Muscle layer of duodenum (tissue), 2 donors: ENCODE measurements at regions not wholly inside any gene's neighbourhood (a gene's known extent, or its start where the extent isn't known, plus 50 kb on each side); places are given as distances from the start of the nearest gene placed in this dataset.

ENCODE experiments used
- H3K27ac ChIP-seq: one replicate; pipeline ENCODE4 v1.7.0; 2013; ENCODE audit warnings: mild to moderate bottlenecking, low read length
- H3K27me3 ChIP-seq: one replicate; pipeline ENCODE4 v1.7.0; 2013; ENCODE audit warnings: low read depth, mild to moderate bottlenecking, control low read depth, low read length
- H3K36me3 ChIP-seq, 2 donors: one replicate each; pipeline ENCODE4 v1.7.0; 2013; ENCODE audit warnings: low read length in 2 of 2, control low read depth in 1 of 2, mild to moderate bottlenecking in 1 of 2; ENCODE audit not compliant: insufficient read depth in 2 of 2, control insufficient read depth in 1 of 2
- H3K4me1 ChIP-seq, 2 donors: one replicate each; pipeline ENCODE4 v1.7.0; 2013; ENCODE audit warnings: low read length in 2 of 2, mild to moderate bottlenecking in 2 of 2, control low read depth in 1 of 2, moderate library complexity in 1 of 2; ENCODE audit not compliant: insufficient read depth in 2 of 2, control insufficient read depth in 1 of 2
- H3K4me3 ChIP-seq, 2 donors: one replicate each; pipeline ENCODE4 v1.7.0; 2013; ENCODE audit warnings: low read length in 2 of 2, low read depth in 1 of 2, mild to moderate bottlenecking in 1 of 2
- H3K9me3 ChIP-seq, 2 donors: one replicate each; pipeline ENCODE4 v1.7.0; 2013; ENCODE audit warnings: low read length in 2 of 2, control low read depth in 1 of 2, mild to moderate bottlenecking in 1 of 2; ENCODE audit not compliant: control insufficient read depth in 1 of 2
- donor health status: healthy.

DNA sequence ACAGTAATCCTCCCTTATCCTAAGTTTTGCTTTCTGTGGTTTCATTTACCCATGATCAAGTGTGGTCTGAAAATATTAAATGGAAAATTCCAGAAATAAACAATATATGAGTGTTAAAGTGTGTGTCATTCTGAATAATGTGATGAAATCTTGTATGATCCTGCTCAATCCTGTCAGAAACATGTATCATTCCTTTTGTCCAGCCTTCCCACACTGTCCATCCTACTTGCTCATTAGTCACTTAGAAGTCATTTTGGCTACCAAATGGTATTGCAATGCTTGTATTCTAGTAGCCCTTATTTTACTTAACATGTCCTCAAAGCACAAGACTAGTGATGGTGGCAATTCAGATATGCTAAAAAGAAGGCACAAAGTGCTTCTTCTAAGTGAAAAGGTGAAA lies 1211.2 kb upstream of the SORCS1 start:
- Histone ChIP-seq H3K4me3 (no peak overlapping the region), H3K9me3 (no peaks in the 10 kb centered on the region), H3K4me1 (no peaks in the 10 kb centered on the region), H3K36me3 (no peaks in the 10 kb centered on the region), H3K27me3 (no peaks in the 10 kb centered on the region), H3K27ac (no peak overlapping the region)

- no peaks in the 10 kb centered on the region for H3K9me3 ChIP-seq
- H3K27me3 ChIP-seq: no peaks in the 10 kb centered on the region
- no peaks in the 10 kb centered on the region for H3K36me3 ChIP-seq
- no peak overlapping the region for H3K4me3 ChIP-seq
- no peak overlapping the region for H3K27ac ChIP-seq
- H3K4me1 ChIP-seq: no peaks in the 10 kb centered on the region
Measured at GRCh38 chr10:108374991-108375390, 1210.5 kb upstream of the SORCS1 start.

DNA sequence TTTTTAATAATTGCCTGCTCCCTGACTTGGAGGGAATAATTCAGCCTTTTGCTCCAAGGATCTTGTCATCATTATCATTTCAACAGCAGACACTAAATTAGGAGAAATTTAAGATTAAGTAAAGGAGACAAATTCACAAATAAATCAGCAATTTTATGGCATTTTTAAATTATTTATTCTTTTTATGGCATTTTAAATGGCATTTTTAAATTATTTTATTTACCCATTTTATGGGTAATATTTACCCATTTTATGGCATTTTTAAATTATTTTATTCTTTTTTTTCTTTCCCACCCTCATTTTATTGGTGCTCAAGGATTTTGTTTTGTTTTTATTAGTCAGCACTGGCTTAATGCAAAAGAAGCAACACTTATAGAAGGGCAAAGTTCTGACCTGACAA lies 1201.0 kb upstream of the SORCS1 start:
- H3K9me3 ChIP-seq: no peaks in the 10 kb centered on the region
- no peaks in the 10 kb centered on the region for H3K36me3 ChIP-seq
- H3K4me3 ChIP-seq: no peak overlapping the region
- no peaks in the 10 kb centered on the region for H3K27me3 ChIP-seq
- no peak overlapping the region for H3K27ac ChIP-seq
- H3K4me1 ChIP-seq: no peaks in the 10 kb centered on the region

DNA sequence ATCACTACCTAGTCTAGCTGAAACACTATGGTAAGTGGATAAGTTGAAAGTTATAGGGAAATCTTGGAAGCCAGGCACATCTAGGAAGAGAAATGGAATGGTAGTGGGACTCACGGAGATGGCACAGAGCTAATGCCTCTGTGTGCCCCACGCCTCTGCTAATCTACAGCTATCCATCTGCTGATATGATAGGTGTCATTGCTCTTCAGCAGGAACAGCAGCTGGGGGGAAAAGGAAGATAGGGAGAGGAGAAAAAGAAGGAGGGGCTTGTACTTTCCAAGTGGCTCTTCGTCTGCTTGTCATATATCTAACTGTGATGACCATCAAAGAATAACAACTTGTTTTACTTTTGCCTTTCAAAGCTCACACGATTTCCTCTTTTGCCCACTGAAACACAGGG lies 1199.1 kb upstream of the SORCS1 start:
- H3K4me3 ChIP-seq: no peak overlapping the region
- H3K27me3 ChIP-seq: no peaks in the 10 kb centered on the region
- no peaks in the 10 kb centered on the region for H3K9me3 ChIP-seq
- no peaks in the 10 kb centered on the region for H3K36me3 ChIP-seq
- H3K4me1 ChIP-seq: no peaks in the 10 kb centered on the region
- no peak overlapping the region for H3K27ac ChIP-seq

GRCh38 chr10:108362961-108363360 lies 1198.5 kb upstream of the SORCS1 start:
- H3K27ac ChIP-seq: no peak overlapping the region
- no peaks in the 10 kb centered on the region for H3K27me3 ChIP-seq

DNA sequence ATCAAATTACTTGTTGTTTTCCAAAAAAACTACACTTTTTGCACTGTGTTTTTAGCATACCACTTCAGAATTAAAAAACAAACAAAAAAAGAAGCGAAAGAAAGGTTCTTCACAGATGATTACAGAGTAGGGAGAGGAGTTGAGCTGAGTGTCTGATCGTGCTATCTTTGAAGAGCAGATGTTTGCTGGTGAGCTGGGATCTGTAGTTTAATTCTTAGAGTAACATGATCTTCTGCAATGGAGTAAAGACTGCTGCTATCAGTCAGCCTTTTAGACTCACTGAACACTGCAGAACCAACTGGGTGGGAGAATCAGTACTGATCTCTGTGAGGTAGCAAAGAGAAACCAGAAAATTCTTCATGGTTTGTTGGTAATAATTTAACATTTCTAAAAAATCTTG lies 1197.8 kb upstream of the SORCS1 start:
- Histone ChIP-seq H3K4me1 (no peaks in the 10 kb centered on the region), H3K4me3 (no peak overlapping the region), H3K27ac (no peak overlapping the region), H3K9me3 (no peaks in the 10 kb centered on the region), H3K36me3 (no peaks in the 10 kb centered on the region), H3K27me3 (no peaks in the 10 kb centered on the region)

More at GRCh38 chr10:108362961-108363360, 1198.5 kb upstream of the SORCS1 start:
- Histone ChIP-seq H3K4me1 (no peaks in the 10 kb centered on the region), H3K9me3 (no peaks in the 10 kb centered on the region), H3K4me3 (no peak overlapping the region), H3K36me3 (no peaks in the 10 kb centered on the region)

GRCh38 chr10:108360187-108360586 lies 1195.7 kb upstream of the SORCS1 start:
- Histone ChIP-seq H3K4me1 (no peaks in the 10 kb centered on the region), H3K27me3 (no peaks in the 10 kb centered on the region), H3K4me3 (no peak overlapping the region), H3K27ac (no peak overlapping the region), H3K36me3 (no peaks in the 10 kb centered on the region), H3K9me3 (no peaks in the 10 kb centered on the region)

DNA sequence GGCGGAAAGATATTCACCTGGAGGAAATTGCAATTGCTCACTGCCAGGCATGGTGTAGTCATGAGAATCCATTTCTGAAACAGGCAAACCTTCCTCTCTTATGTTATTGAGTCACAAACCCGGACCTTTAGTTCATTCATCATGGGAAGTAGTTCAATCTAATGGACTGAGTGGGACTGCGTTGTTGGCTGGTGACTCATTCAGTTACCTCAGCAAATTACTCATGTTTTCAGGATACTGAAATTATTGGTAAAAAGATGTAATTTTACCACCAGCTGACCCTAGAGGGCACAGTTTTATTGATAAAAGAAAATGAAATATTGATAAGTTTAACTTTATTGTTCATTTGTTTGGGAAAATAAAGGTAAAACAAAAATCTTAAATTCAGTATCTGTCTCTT lies 1194.4 kb upstream of the SORCS1 start:
- H3K4me3 ChIP-seq: no peak overlapping the region
- H3K36me3 ChIP-seq: no peaks in the 10 kb centered on the region
- no peaks in the 10 kb centered on the region for H3K4me1 ChIP-seq
- H3K9me3 ChIP-seq: no peaks in the 10 kb centered on the region
- H3K27ac ChIP-seq: no peak overlapping the region
- H3K27me3 ChIP-seq: no peaks in the 10 kb centered on the region

GRCh38 chr10:108352771-108353170 lies 1188.3 kb upstream of the SORCS1 start:
- H3K4me1 ChIP-seq: no peaks in the 10 kb centered on the region
- H3K9me3 ChIP-seq: no peaks in the 10 kb centered on the region
- H3K27me3 ChIP-seq: no peaks in the 10 kb centered on the region
- no peak overlapping the region for H3K27ac ChIP-seq
- H3K4me3 ChIP-seq: no peak overlapping the region
- no peaks in the 10 kb centered on the region for H3K36me3 ChIP-seq

- Histone ChIP-seq H3K36me3 (no peaks in the 10 kb centered on the region), H3K27ac (no peak overlapping the region), H3K4me1 (no peaks in the 10 kb centered on the region), H3K27me3 (no peaks in the 10 kb centered on the region), H3K9me3 (no peaks in the 10 kb centered on the region), H3K4me3 (no peak overlapping the region)
Measured at GRCh38 chr10:108348215-108348614, 1183.7 kb upstream of the SORCS1 start.

DNA sequence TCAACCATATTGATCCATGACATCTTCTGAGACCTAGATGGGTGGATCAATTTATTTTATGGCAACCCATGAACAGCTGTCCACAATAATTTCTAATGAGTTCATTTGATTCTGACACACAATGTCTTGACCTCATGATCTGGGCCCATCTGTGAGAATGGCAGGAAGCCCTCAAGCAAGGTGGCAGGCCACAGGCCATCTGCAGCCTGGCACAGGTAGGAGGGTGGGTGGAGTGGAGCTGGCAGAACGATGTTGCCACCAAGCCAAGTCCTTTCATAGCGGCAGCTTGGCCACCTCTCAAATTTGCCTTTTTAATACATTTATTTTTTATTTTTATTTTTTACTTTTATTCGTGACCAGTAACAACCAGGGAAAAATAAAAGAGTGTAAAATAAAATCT lies 1181.6 kb upstream of the SORCS1 start:
- Histone ChIP-seq H3K4me1 (no peaks in the 10 kb centered on the region), H3K9me3 (peaks cover 0 to 6% of the 10 kb centered on the region in 2 donors), H3K27me3 (no peaks in the 10 kb centered on the region), H3K27ac (no peak overlapping the region), H3K4me3 (no peak overlapping the region), H3K36me3 (no peaks in the 10 kb centered on the region)

DNA sequence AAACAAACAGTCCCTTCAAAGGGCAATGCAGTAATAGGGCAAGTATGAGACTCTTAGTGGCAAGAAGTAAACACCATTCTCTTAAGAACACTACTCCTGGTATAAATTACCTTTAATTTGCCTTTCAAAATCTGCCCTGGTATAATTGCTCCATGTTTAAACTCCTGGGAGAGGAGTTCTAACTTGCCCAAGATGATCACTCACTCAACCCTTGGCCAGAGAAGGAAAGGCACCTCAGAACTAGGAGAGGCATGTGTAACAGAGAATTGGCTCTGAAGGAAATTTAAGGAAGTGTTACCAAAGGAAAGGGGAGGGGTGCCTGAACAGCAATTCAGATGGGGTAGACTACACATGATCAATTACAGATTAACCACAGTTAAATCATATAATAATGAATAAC lies 1173.6 kb upstream of the SORCS1 start:
- Histone ChIP-seq H3K27me3 (no peaks in the 10 kb centered on the region), H3K27ac (no peak overlapping the region), H3K9me3 (peaks cover 0 to 6% of the 10 kb centered on the region in 2 donors), H3K4me1 (no peaks in the 10 kb centered on the region), H3K36me3 (no peaks in the 10 kb centered on the region), H3K4me3 (no peak overlapping the region)
